K562 (cell line): ENCODE measurements at regions not wholly inside any gene's neighbourhood (a gene's known extent, or its start where the extent isn't known, plus 50 kb on each side); places are given as distances from the start of the nearest gene placed in this dataset.

ENCODE experiments used
- CLOCK ChIP-seq: fragments of 250-450 bp; sonication (Bioruptor Pico); IDR thresholded peaks from 2 replicates; pipeline ENCODE4 v1.4.0; 2020; ENCODE audit warnings: mild to moderate bottlenecking, moderate library complexity, borderline replicate concordance
- DMBX1 ChIP-seq: fragments of 250-450 bp; sonication (Bioruptor Pico); IDR thresholded peaks from 2 replicates; pipeline ENCODE4 v1.8.0; 2022; ENCODE audit warnings: inconsistent platforms, mild to moderate bottlenecking, moderate library complexity, borderline replicate concordance
- ETV6 ChIP-seq, 3 experiments: fragments of 150-350 bp in 1 of 3; sonication (generic) in 1 of 3; formaldehyde crosslinking in 1 of 3; IDR thresholded peaks; 2 replicates each; pipeline versions ENCODE4 v1.6.1 to v1.8.0; 2014 to 2022; ENCODE audit warnings: borderline replicate concordance in 2 of 3, low read depth in 2 of 3, antibody characterized with exemption in 1 of 3, low read length in 1 of 3, mild to moderate bottlenecking in 1 of 3, missing genetic modification reagents in 1 of 3
- FOXK2 ChIP-seq, 2 experiments: fragments of 450-650 bp; IDR thresholded peaks in 1 of 2; conservative IDR thresholded peaks in 1 of 2; 2 replicates each; pipeline ENCODE4 v1.6.1; 2016; ENCODE audit warnings: low read depth in 2 of 2, mild to moderate bottlenecking in 1 of 2
- HIVEP1 ChIP-seq: fragments of 250-450 bp; sonication (Bioruptor Pico); IDR thresholded peaks from 2 replicates; pipeline ENCODE4 v1.4.0; 2020; ENCODE audit warnings: mild to moderate bottlenecking
- HLTF ChIP-seq: fragments of 450-650 bp; IDR thresholded peaks from 2 replicates; pipeline ENCODE4 v1.6.1; 2016
- KAT7 ChIP-seq: sonication (generic); formaldehyde crosslinking; IDR thresholded peaks from 2 replicates; pipeline ENCODE4 v1.8.0; 2022; ENCODE audit warnings: missing genetic modification reagents, mild to moderate bottlenecking, borderline replicate concordance
- L3MBTL2 ChIP-seq: fragments of 450-650 bp; IDR thresholded peaks from 2 replicates; pipeline ENCODE4 v1.6.1; 2016; ENCODE audit warnings: mild to moderate bottlenecking, moderate library complexity
- MTA2 ChIP-seq: fragments of 450-650 bp; IDR thresholded peaks from 2 replicates; pipeline ENCODE4 v1.6.1; 2016; ENCODE audit warnings: low read depth
- PHF20 ChIP-seq: fragments of 450-650 bp; IDR thresholded peaks from 2 replicates; pipeline ENCODE4 v1.6.1; 2018; ENCODE audit not compliant: partially characterized antibody
- RBBP5 ChIP-seq: fragments of 200-600 bp; sonication (generic); IDR thresholded peaks from 2 replicates; pipeline ENCODE4 v1.6.1; 2012; ENCODE audit warnings: borderline replicate concordance, mild to moderate bottlenecking, low read length, control low read depth, inconsistent platforms; ENCODE audit not compliant: insufficient read depth, poor library complexity, severe bottlenecking
- RBM39 ChIP-seq: fragments of 200-400 bp; formaldehyde crosslinking; optimal IDR thresholded peaks from 2 replicates; pipeline ENCODE3; 2018; ENCODE audit warnings: low read depth, low read length
- SIN3B ChIP-seq: fragments of 450-650 bp; IDR thresholded peaks from 2 replicates; pipeline ENCODE4 v1.6.1; 2017; ENCODE audit warnings: low read depth, mild to moderate bottlenecking, moderate library complexity
- SP2 ChIP-seq: IDR thresholded peaks from 2 replicates; pipeline ENCODE4 v1.6.1; 2011; ENCODE audit warnings: mild to moderate bottlenecking, low read depth, low read length, moderate library complexity; ENCODE audit not compliant: poor library complexity, severe bottlenecking; ENCODE audit errors: extremely low read depth
- ZBTB33 ChIP-seq: sonication (generic); formaldehyde crosslinking; IDR thresholded peaks from 2 replicates; pipeline ENCODE4 v1.8.1; 2023; ENCODE audit warnings: mild to moderate bottlenecking, missing genetic modification reagents
- ZNF232 ChIP-seq: sonication (generic); formaldehyde crosslinking; IDR thresholded peaks from 2 replicates; pipeline ENCODE4 v1.8.0; 2022; ENCODE audit warnings: mild to moderate bottlenecking, missing genetic modification reagents
- ZNF561 ChIP-seq: fragments of 450-650 bp; formaldehyde crosslinking; conservative IDR thresholded peaks from 2 replicates; pipeline ENCODE4 v1.4.0; 2020; ENCODE audit warnings: mild to moderate bottlenecking, moderate library complexity
- ZNF57 ChIP-seq: fragments of 450-650 bp; formaldehyde crosslinking; IDR thresholded peaks from 2 replicates; pipeline ENCODE4 v1.4.0; 2020; ENCODE audit warnings: mild to moderate bottlenecking, moderate library complexity
- ZNF77 ChIP-seq: fragments of 250-450 bp; sonication (Bioruptor Pico); IDR thresholded peaks from 2 replicates; pipeline ENCODE4 v1.5.0; 2020
- ZSCAN29 ChIP-seq: fragments of 450-650 bp; IDR thresholded peaks from 2 replicates; pipeline ENCODE4 v1.6.1; 2017
- ZSCAN32 ChIP-seq: fragments of 450-650 bp; formaldehyde crosslinking; IDR thresholded peaks from 2 replicates; pipeline ENCODE4 v1.4.0; 2020; ENCODE audit warnings: mild to moderate bottlenecking, moderate library complexity
- TF ChIP-seq, protein P1 (sequence below): fragments of 250-450 bp; sonication (Bioruptor Pico); IDR thresholded peaks from 2 replicates; pipeline ENCODE4 v1.5.0; 2021; ENCODE audit warnings: mild to moderate bottlenecking, borderline replicate concordance

DNA sequence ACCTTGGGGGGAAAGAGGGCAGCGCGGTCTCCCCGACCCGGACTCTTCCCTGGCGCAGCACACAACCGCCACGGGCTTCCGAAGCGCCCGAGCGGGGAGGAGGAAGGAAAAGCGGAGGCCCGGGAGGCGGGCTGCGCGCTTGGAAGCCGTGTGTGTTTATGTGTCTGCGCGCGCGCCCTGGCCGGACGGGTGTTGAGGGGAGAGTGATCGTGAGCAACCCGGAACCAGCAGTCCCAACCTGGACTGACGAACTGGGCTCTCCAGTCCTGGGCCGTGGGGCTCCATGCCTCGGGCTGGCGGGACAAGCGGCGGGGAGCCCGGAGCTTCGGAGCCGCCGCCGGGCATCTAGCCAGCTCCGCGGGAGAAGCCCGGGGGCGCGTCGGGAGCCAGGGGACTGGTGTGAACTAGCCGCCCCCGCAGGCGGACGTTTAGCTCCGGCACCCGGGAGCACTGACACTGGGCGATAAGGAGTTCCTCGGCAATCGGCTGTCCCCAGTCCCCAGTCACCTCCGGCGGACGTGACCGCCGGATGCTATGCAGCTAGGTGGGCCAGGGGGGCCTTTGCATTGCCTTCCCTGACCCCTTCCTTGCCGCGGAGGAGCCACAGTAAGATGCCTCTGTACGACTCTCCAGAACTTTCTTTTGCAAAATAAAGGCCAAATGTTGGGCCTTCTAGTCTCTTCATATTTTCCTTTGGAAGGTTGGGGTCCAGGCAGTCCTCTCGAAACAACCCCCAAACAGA lies 74.8 kb upstream of the BCOR start (continued):
- TF ChIP-seq RBBP5 = no peak
- TF ChIP-seq SP2 = no peak
- TF ChIP-seq ZNF57 (CRISPR knock-in tag) = no peak
- no peak for TF ChIP-seq CLOCK (CRISPR knock-in tag)
- TF ChIP-seq, protein P1, sequence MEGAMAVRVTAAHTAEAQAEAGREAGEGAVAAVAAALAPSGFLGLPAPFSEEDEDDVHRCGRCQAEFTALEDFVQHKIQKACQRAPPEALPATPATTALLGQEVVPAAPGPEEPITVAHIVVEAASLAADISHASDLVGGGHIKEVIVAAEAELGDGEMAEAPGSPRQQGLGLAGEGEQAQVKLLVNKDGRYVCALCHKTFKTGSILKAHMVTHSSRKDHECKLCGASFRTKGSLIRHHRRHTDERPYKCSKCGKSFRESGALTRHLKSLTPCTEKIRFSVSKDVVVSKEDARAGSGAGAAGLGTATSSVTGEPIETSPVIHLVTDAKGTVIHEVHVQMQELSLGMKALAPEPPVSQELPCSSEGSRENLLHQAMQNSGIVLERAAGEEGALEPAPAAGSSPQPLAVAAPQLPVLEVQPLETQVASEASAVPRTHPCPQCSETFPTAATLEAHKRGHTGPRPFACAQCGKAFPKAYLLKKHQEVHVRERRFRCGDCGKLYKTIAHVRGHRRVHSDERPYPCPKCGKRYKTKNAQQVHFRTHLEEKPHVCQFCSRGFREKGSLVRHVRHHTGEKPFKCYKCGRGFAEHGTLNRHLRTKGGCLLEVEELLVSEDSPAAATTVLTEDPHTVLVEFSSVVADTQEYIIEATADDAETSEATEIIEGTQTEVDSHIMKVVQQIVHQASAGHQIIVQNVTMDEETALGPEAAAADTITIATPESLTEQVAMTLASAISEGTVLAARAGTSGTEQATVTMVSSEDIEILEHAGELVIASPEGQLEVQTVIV (CRISPR knock-in tag) = no peak
- no peak for TF ChIP-seq HIVEP1 (CRISPR knock-in tag)
- TF ChIP-seq MTA2 = peak; percentile 85
- no peak for TF ChIP-seq ZNF232 (CRISPR knock-in tag)
- no peak for TF ChIP-seq RBM39
- TF ChIP-seq PHF20 = no peak
- TF ChIP-seq KAT7 (CRISPR knock-in tag) = no peak
- TF ChIP-seq ZSCAN32 = no peak
- TF ChIP-seq ZBTB33 (CRISPR knock-in tag) = no peak
- no peak for TF ChIP-seq HLTF
- TF ChIP-seq ZNF77 (CRISPR knock-in tag) = no peak
- peak; percentile 81 for TF ChIP-seq DMBX1 (CRISPR knock-in tag)
- no peak for TF ChIP-seq FOXK2 (conservative IDR thresholded peaks at IDR 0.05 in 1 of 2, IDR thresholded peaks at IDR 0.05 in 1 of 2; ENCODE audit: low read depth in 2 of 2)
- peak in 1 of 2 experiments; percentile 57; a peak in 2 of 4 replicates for TF ChIP-seq ETV6 (IDR thresholded peaks at IDR 0.05; ENCODE audit: borderline replicate concordance in 1 of 2, low read depth in 2 of 2, low read length in 1 of 2)
- no peak for TF ChIP-seq ETV6 (CRISPR knock-in tag; IDR thresholded peaks at IDR 0.05; ENCODE audit: borderline replicate concordance)
- no peak for TF ChIP-seq ZSCAN29
- no peak for TF ChIP-seq SIN3B
- TF ChIP-seq ZNF561 (CRISPR knock-in tag) = no peak
- TF ChIP-seq L3MBTL2 = peak; percentile 71
